Pancreas (tissue), 10 donors: ENCODE measurements at regions not wholly inside any gene's neighbourhood (a gene's known extent, or its start where the extent isn't known, plus 50 kb on each side); places are given as distances from the start of the nearest gene placed in this dataset.

ENCODE experiments used
- ATAC-seq, 4 donors: fragments of 200-7000 bp; cut with Tn5 transposase; one replicate each; pipeline versions ENCODE4 v1.8.0 to v1.9.1; 2020; ENCODE audit warnings: mild to moderate bottlenecking in 4 of 4, moderate library complexity in 4 of 4
- DNase-seq, 6 donors: peaks; one replicate each; pipeline ENCODE4 v3.0.0-alpha.2; 2020
- FAIRE-seq: peaks from 2 replicates; lab custom pipeline; 2012; peaks lifted over from hg19 to GRCh38; lab: Jason Lieb, UNC
- H3K27ac ChIP-seq, 4 donors: fragments of 200-600 bp; sonication (generic); 1 replicate in 3 of 4; 2 replicates in 1 of 4; pipeline versions ENCODE4 v1.5.0 to v1.8.0; 2020
- H3K27me3 ChIP-seq, 4 donors: fragments of 200-600 bp; one replicate each; pipeline ENCODE4 v1.8.0; 2021
- H3K36me3 ChIP-seq, 3 donors: fragments of 200-600 bp; sonication (generic) in 1 of 3; one replicate each; pipeline versions ENCODE4 v1.5.0 to v1.8.0; 2020 to 2021
- H3K4me1 ChIP-seq, 3 donors: fragments of 200-600 bp; one replicate each; pipeline ENCODE4 v1.8.0; 2021
- H3K4me3 ChIP-seq, 4 donors: fragments of 200-600 bp; sonication (generic) in 2 of 4; one replicate each; pipeline versions ENCODE4 v1.5.0 to v1.8.0; 2020 to 2021
- H3K9me3 ChIP-seq, 4 donors: fragments of 200-600 bp; one replicate each; pipeline ENCODE4 v1.8.0; 2021
- WGBS, 2 donors: extraction: QIAGEN DNeasy Blood & Tissue Kit; methylation state at CpG; one replicate each; pipeline ENCODE4 v1.1.7; 2013; 5-methylcytosine and 5-hydroxymethylcytosine counted together
- intact Hi-C, 3 donors: fragments of 100-400 bp; cut with DNase I; formaldehyde crosslinking; loops; one replicate each; pipeline versions ENCODE4 v1.11.1 to v1.14.2; 2022
- TF ChIP-seq, protein P1 (sequence below), 4 donors: fragments of 200-600 bp; sonication (generic) in 3 of 4; IDR thresholded peaks; one replicate each; pipeline versions ENCODE4 v1.5.0 to v1.8.0; 2021; ENCODE audit warnings: antibody characterized with exemption in 4 of 4
- donor health status: healthy with polysubstance abuse.
- donor health status: DM: no; HTN: no; CAD: no; lungs with moderate emphysema.
- donor health status: DM: no; HTN: no; CAD: no.
- donor health status: control.
- donor health status: control.
- donor health status: Bipolar disorder and iron deficiency.
- donor health status: DM: yes; HTN: yes; CAD: no.
- donor health status: DM: no; HTN: no; CAD: no.
- donor health status: DM: no; HTN: no; CAD: no.
- donor health status: DM: yes; HTN: yes; CAD: no.

DNA sequence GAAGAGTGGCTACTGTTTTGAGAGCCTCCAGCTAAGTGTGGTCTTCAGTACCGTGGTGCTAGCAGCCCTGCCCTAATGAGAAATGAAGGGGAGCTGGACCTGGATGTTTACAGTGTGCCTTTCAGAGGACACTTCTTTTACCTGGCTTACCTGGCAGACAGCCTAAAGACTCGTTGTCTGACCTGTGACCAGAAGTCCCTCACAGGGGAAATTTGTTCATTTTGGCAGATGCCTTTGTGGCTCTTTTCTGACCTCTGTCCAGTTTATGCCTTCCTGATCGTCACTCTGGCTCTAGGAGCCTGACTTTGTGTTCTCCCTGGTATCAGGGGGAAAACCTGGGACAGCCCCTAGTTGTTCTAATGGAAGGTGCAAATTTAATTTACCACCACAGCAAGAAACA, 475.1 kb downstream of the DMRTA1 start:
- no peaks in the 10 kb centered on the region for H3K9me3 ChIP-seq
- H3K4me3 ChIP-seq, result no peak overlapping the region
- no peaks in the 10 kb centered on the region for H3K27me3 ChIP-seq
- H3K36me3 ChIP-seq, result no peaks in the 10 kb centered on the region
- H3K27ac ChIP-seq, result no peak overlapping the region
- ATAC-seq (no peak), DNase-seq (no peak), FAIRE-seq (no peak)
- 18 to 33% methylated on average over 3 of the region's 3 CpGs for WGBS, 2 donors
- H3K4me1 ChIP-seq, result no peaks in the 10 kb centered on the region
- intact Hi-C loops, result no loop called here
- TF ChIP-seq, protein P1, sequence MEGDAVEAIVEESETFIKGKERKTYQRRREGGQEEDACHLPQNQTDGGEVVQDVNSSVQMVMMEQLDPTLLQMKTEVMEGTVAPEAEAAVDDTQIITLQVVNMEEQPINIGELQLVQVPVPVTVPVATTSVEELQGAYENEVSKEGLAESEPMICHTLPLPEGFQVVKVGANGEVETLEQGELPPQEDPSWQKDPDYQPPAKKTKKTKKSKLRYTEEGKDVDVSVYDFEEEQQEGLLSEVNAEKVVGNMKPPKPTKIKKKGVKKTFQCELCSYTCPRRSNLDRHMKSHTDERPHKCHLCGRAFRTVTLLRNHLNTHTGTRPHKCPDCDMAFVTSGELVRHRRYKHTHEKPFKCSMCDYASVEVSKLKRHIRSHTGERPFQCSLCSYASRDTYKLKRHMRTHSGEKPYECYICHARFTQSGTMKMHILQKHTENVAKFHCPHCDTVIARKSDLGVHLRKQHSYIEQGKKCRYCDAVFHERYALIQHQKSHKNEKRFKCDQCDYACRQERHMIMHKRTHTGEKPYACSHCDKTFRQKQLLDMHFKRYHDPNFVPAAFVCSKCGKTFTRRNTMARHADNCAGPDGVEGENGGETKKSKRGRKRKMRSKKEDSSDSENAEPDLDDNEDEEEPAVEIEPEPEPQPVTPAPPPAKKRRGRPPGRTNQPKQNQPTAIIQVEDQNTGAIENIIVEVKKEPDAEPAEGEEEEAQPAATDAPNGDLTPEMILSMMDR (IDR thresholded peaks at IDR 0.05), result no peak

DNA sequence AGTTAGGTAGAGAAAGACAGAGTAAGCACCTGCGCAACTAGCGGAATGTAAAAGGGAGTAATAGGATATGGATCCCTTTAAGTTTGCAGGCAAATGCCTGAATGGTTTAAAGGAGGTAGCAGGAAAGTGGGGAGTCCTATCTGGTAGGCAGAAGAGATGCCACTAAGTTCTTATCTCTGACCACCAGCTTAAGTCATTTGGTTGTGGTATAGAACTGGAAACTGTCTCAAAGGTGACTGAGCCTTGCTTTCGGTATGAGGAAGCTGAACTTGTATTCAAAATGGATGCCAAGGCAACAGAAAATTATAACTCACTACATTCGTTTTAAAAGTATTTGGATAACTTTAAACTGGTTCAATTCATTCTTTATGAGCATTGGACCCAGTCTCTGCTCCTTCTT, 475.6 kb downstream of the DMRTA1 start:
- Histone ChIP-seq H3K4me3 (no peak overlapping the region), H3K27ac (no peak overlapping the region), H3K4me1 (no peaks in the 10 kb centered on the region), H3K36me3 (no peaks in the 10 kb centered on the region), H3K27me3 (no peaks in the 10 kb centered on the region), H3K9me3 (no peaks in the 10 kb centered on the region)
- no peak for FAIRE-seq
- WGBS, 2 donors, result 61% methylated on average over 4 of the region's 4 CpGs
- no peak for ATAC-seq
- DNase-seq, result no peak
- TF ChIP-seq, protein P1 (IDR thresholded peaks at IDR 0.05), result no peak
- intact Hi-C loops, result no loop called here

GRCh38 chr9:22954550-22954949, 507.9 kb downstream of the DMRTA1 start:
- 52 to 59% methylated on average over 3 of the region's 3 CpGs for WGBS, 2 donors
- Histone ChIP-seq H3K36me3 (no peaks in the 10 kb centered on the region), H3K4me3 (no peak overlapping the region), H3K4me1 (no peaks in the 10 kb centered on the region), H3K9me3 (no peaks in the 10 kb centered on the region), H3K27me3 (no peaks in the 10 kb centered on the region), H3K27ac (no peak overlapping the region)
- no peak for FAIRE-seq
- no peak for DNase-seq
- no peak for ATAC-seq
- TF ChIP-seq, protein P1 (IDR thresholded peaks at IDR 0.05), result no peak
- intact Hi-C loops, result no loop called here

DNA sequence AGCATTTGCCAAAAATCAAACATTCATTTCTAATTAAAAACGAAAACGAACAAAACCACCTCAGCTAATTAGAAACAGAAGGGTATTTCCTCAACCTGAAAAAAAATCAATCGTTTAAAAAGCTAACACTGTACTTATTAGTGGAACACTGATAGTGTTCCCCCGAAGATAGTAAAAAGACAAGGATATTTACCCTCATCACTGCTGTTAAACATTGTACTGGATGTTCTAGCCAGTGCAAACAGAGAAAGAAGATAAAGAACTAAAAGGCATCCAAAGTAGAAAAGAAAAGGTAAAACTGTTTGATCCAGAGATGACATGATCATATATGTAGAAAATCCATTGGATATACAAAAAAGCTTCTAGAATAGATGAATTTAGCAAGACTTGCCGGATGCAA, 508.3 kb downstream of the DMRTA1 start:
- intact Hi-C loops, result no loop called here
- Histone ChIP-seq H3K27ac (no peak overlapping the region), H3K9me3 (no peaks in the 10 kb centered on the region), H3K4me3 (no peak overlapping the region), H3K27me3 (no peaks in the 10 kb centered on the region), H3K4me1 (no peaks in the 10 kb centered on the region), H3K36me3 (no peaks in the 10 kb centered on the region)
- no peak for DNase-seq
- WGBS, 2 donors, result 15 to 18% methylated on average over 5 of the region's 5 CpGs
- no peak for FAIRE-seq
- TF ChIP-seq, protein P1 (IDR thresholded peaks at IDR 0.05), result no peak
- no peak for ATAC-seq

DNA sequence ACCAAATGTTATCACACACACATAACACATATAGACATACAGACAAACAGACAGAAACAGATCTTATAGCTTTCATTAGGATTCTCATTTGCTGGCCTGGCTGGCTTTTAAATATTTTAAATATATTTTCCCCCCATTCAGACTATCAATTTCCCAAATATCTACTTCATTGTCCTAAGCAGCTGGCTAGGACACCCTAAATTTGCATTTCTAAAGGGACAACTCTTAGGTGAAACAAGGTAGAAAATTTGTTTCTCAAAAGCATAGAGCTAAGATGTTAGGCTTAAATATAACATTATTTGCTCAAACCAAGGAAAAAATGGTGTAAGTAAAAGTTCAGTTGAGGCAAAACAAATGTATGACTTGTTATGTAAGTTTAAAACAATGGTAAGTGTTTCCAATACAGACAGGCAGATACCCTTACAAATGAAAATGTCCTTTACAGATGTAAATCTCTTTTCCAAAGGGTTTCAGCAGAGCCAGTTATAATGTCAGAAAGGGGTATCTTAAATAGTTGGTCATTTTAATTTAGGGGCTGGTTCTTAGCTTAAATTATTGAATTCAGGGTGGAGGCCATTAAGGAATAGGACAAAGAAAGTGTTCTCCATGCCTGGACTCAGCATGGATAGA, 522.8 kb downstream of the DMRTA1 start:
- TF ChIP-seq, protein P1 (IDR thresholded peaks at IDR 0.05), result no peak
- H3K27ac ChIP-seq, result no peak overlapping the region
- no peaks in the 10 kb centered on the region for H3K4me1 ChIP-seq
- peaks cover 0 to 2% (median 0%) of the 10 kb centered on the region in 4 donors for H3K9me3 ChIP-seq
- ATAC-seq (no peak), FAIRE-seq (no peak), DNase-seq (no peak)
- intact Hi-C loops, result no loop called here
- no peaks in the 10 kb centered on the region for H3K36me3 ChIP-seq
- H3K27me3 ChIP-seq, result no peaks in the 10 kb centered on the region
- no peak overlapping the region for H3K4me3 ChIP-seq
